ENCODE measurements at regions not wholly inside any gene's neighbourhood (a gene's known extent, or its start where the extent isn't known, plus 50 kb on each side); places are given as distances from the start of the nearest gene placed in this dataset.

DNA sequence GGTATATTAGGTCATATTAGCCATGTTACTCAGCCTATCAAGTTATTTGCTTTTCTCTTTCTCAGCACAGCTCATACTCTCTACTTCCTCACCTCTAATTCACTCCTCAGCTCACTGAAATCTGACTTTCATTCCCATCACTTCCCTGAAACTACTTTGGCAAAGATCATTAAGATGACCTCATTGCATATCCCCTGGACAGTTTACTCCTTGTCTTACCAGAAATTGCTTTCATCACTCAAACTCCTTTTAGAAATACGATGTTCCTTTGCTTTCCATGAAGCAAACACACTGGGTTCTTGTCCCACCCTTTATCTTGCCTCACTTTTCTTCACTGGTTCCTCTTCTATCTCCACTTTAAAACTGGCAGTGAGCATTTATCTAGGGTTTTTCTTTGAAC lies 354.4 kb downstream of the TUSC7 start (continued):
- TF ChIP-seq SAP30 (IDR thresholded peaks at IDR 0.05; ENCODE audit: insufficient read depth, insufficient replicate concordance, low read length) (no peak), PHF8 (conservative IDR thresholded peaks at IDR 0.05; ENCODE audit: low read depth, low read length) (no peak), TBP (IDR thresholded peaks at IDR 0.05; ENCODE audit: low read depth, low read length) (no peak), POU5F1 (IDR thresholded peaks at IDR 0.05; ENCODE audit: low read depth, low read length) (no peak), RFX5 (IDR thresholded peaks at IDR 0.05; ENCODE audit: borderline replicate concordance, low read depth, low read length) (no peak)
